ENCODE measurements at regions not wholly inside any gene's neighbourhood (a gene's known extent, or its start where the extent isn't known, plus 50 kb on each side); places are given as distances from the start of the nearest gene placed in this dataset.
"Not testable (repeated sequence)": the region's sequence is repeated elsewhere in the genome, so short reads cannot be mapped to it uniquely, and the experiment has no call there.

GRCh38 chr13:108077284-108077683 is 138.1 kb downstream of the LIG4 start:
- no peak for DNase-seq (ENCODE audit: low read depth)

GRCh38 chr13:108074429-108074828 is 140.9 kb downstream of the LIG4 start:
- DNase-seq (ENCODE audit: low read depth) = not testable (repeated sequence)

GRCh38 chr13:108070925-108071324 is 144.4 kb downstream of the LIG4 start:
- DNase-seq (ENCODE audit: low read depth) = no peak

- DNase-seq (ENCODE audit: low read depth) = no peak
Measured at GRCh38 chr13:108070491-108070890, 144.8 kb downstream of the LIG4 start.

GRCh38 chr13:108069521-108070210 is 145.7 kb downstream of the LIG4 start:
- DNase-seq (ENCODE audit: low read depth) = no peak

- not testable (repeated sequence) for DNase-seq (ENCODE audit: low read depth)
Measured at GRCh38 chr13:108064372-108064771, 151.0 kb downstream of the LIG4 start.

GRCh38 chr13:108060111-108060510 is 155.2 kb downstream of the LIG4 start:
- DNase-seq (ENCODE audit: low read depth) = no peak

GRCh38 chr13:108056278-108056677 is 159.1 kb downstream of the LIG4 start:
- DNase-seq (ENCODE audit: low read depth) = no peak

GRCh38 chr13:108049211-108049610 is 166.1 kb downstream of the LIG4 start:
- DNase-seq (ENCODE audit: low read depth) = no peak

GRCh38 chr13:108044954-108045353 is 170.4 kb downstream of the LIG4 start:
- no peak for DNase-seq (ENCODE audit: low read depth)

GRCh38 chr13:108042866-108043265 is 172.5 kb downstream of the LIG4 start:
- DNase-seq (ENCODE audit: low read depth) = not testable (repeated sequence)

- peak; percentile 66 for DNase-seq (ENCODE audit: low read depth)
Measured at GRCh38 chr13:108037348-108037747, 178.0 kb downstream of the LIG4 start.

GRCh38 chr13:108036411-108036932 is 178.9 kb downstream of the LIG4 start:
- DNase-seq (ENCODE audit: low read depth) = no peak

GRCh38 chr13:108034909-108035410 is 180.4 kb downstream of the LIG4 start:
- no peak for DNase-seq (ENCODE audit: low read depth)

GRCh38 chr13:108033800-108034707 is 181.3 kb downstream of the LIG4 start:
- DNase-seq (ENCODE audit: low read depth) = peak; percentile 67

GRCh38 chr13:108031865-108032264 is 183.5 kb downstream of the LIG4 start:
- no peak for DNase-seq (ENCODE audit: low read depth)

GRCh38 chr13:108030769-108031168 is 184.6 kb downstream of the LIG4 start:
- no peak for DNase-seq (ENCODE audit: low read depth)

- DNase-seq (ENCODE audit: low read depth) = no peak
Measured at GRCh38 chr13:108026680-108027410, 188.5 kb downstream of the LIG4 start.

- no peak for DNase-seq (ENCODE audit: low read depth)
Measured at GRCh38 chr13:108020027-108020426, 195.3 kb downstream of the LIG4 start.

- no peak for DNase-seq (ENCODE audit: low read depth)
Measured at GRCh38 chr13:108018371-108018870, 196.9 kb downstream of the LIG4 start.

GRCh38 chr13:108006619-108007018 is 208.7 kb downstream of the LIG4 start:
- no peak for DNase-seq (ENCODE audit: low read depth)

GRCh38 chr13:108005231-108005630 is 210.1 kb downstream of the LIG4 start:
- DNase-seq (ENCODE audit: low read depth) = no peak
